CD4-positive, alpha-beta T cell treated with Interleukin-17A for 1 hour (primary cell): ENCODE measurements at regions not wholly inside any gene's neighbourhood (a gene's known extent, or its start where the extent isn't known, plus 50 kb on each side); places are given as distances from the start of the nearest gene placed in this dataset.
"Not testable (repeated sequence)": the region's sequence is repeated elsewhere in the genome, so short reads cannot be mapped to it uniquely, and the experiment has no call there.

Experiments used
- DNase-seq: peaks from one replicate; pipeline ENCODE4 v3.0.0-alpha.2; 2020

GRCh38 chr4:53712408-53713020 lies 121.2 kb upstream of the LNX1 start:
- no peak for DNase-seq

GRCh38 chr4:53711926-53712325 lies 120.6 kb upstream of the LNX1 start:
- DNase-seq = no peak

DNA sequence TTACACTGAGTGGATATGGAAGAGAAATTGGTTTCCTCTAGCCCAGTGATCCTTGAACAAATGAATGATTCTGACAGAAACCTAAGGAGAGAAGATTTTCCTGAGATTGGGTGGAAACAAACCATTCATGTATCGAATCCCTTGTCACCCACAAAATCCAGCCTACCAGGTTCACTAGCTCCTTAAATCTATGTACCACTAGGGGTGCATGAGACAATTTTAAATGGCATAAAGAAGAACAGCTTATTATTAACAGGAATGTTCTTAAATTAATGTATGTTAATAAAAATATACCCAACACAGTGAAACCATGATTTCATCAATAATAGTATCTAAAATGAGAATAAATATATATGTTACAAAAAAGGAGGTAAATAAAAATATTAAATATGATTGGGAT lies 118.4 kb upstream of the LNX1 start:
- no peak for DNase-seq

DNA sequence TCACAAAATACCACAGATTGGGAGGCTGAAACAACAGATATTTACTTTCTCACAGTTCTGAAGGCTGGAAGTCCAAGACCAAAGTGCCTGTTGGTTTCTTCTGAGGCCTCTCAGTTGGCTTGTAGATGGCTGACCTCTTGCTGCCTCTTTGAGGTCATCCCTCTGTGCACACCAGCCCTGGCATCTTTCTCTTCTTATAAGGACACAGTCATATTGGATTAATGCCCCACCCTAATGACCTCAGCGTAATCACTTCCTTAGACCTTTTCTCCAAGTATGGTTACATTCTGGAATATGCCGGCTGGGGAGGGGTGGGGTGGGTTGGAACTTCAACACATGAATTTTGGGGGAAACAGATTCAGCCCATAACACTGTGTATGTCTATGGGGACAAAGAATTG lies 116.2 kb upstream of the LNX1 start:
- DNase-seq = no peak

- no peak for DNase-seq
These were observed 115.2 kb upstream of the LNX1 start for GRCh38 chr4:53706422-53707032.

DNA sequence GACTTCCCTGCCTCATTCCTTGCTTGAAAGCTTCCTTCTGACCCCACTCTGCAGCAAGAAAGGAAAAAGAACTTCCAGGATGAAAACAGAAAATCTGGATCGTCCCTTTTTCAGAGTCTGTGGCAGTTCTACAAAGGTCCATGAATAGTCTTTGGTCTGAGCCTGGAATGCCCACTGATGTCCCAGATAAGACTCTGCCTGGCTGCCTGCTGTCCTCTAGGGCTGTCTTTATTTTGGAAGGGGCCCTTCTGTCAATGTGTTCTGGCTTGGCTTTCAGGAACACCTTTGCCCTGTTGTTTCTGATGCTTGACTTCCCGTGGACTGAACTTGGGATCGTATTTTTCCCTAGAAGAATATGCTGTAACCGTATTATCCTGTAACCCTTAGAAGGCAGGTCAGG lies 114.7 kb upstream of the LNX1 start:
- DNase-seq = no peak

GRCh38 chr4:53705151-53705764 lies 114.0 kb upstream of the LNX1 start:
- DNase-seq = no peak

DNA sequence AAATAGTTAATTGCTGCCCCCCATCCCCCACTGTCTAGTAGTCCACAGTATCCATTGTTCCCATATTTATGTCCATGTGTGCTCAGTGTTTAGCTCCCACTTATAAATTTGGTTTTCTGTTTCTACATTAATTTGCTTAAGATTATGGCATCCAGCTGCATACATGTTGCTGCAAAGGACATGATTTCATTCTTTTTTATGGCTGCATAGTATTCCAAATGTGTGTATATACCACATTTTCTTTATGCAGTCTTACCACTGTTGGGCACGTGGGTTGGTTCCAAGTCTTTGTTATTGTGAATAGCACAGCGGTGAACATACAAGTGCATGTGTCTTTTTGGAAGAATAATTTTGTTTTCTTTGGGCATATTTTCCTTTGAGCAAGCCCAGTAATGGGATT lies 113.0 kb upstream of the LNX1 start:
- DNase-seq = no peak

GRCh38 chr4:53703267-53703655 lies 112.0 kb upstream of the LNX1 start:
- DNase-seq = no peak

DNA sequence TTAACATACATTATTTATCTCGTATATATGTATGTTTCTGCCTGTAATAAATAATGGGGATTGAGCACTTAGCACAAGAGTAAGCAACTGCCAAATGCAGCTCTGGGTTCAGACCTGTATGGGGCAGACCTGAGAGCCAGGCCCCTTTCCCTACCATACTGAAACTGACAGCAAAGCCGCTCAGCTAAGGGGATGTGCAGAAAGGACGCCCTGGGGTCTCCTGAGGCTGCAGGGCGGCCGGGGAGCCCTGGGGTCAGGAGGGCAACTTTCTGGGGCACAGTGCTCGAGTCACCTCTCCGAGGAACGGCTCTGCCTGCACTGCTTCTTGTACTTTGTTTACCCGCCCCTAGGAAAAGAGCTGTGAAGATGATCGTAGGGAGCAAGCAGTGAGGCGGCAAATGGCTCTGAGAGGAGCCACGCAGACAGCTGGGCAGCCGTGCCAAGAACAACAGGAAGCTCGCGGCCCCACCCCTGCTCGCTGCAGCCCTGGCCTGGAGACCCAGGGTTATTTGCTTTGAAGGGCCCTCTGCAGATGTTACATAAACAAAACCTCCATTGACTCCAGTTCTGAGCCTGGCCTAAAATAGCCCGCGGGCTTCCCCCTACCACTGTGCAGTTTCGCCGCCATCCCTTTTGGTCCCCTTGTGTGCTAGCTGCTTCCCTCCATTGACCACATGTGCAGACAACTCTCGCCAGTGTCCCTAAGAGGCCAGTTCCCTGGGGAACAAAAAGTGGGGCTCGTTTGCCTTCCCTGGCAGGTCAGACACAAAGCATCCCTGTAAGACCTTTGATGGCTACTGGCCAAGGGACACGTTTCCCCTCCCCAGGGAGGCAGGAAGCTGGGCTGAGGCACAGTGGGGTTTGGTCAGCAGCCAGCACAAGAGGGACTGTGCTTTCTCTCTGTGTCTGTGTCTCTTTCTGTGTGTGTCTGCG lies 111.3 kb upstream of the LNX1 start:
- no peak for DNase-seq

- DNase-seq = not testable (repeated sequence)
These were observed 110.0 kb upstream of the LNX1 start for GRCh38 chr4:53701260-53701659.

DNA sequence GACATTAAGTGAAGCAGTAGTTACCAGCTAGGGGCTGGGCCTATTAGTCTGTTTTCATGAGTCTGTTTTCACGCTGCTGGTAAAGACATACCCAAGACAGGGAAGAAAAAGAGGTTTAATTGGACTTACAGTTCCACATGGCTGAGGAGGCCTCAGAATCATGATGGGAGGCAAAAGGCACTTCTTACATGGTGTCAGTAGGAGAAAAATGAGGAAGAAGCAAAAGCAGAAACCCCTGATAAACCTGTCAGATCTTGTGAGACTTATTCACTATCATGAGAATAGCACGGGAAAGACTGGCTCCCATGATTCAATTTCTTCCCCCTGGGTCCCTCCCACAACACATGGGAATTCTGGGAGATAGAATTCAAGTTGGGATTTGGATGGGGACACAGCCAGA lies 108.0 kb upstream of the LNX1 start:
- DNase-seq = not testable (repeated sequence)

- no peak for DNase-seq
These were observed 105.9 kb upstream of the LNX1 start for GRCh38 chr4:53697016-53697685.

DNA sequence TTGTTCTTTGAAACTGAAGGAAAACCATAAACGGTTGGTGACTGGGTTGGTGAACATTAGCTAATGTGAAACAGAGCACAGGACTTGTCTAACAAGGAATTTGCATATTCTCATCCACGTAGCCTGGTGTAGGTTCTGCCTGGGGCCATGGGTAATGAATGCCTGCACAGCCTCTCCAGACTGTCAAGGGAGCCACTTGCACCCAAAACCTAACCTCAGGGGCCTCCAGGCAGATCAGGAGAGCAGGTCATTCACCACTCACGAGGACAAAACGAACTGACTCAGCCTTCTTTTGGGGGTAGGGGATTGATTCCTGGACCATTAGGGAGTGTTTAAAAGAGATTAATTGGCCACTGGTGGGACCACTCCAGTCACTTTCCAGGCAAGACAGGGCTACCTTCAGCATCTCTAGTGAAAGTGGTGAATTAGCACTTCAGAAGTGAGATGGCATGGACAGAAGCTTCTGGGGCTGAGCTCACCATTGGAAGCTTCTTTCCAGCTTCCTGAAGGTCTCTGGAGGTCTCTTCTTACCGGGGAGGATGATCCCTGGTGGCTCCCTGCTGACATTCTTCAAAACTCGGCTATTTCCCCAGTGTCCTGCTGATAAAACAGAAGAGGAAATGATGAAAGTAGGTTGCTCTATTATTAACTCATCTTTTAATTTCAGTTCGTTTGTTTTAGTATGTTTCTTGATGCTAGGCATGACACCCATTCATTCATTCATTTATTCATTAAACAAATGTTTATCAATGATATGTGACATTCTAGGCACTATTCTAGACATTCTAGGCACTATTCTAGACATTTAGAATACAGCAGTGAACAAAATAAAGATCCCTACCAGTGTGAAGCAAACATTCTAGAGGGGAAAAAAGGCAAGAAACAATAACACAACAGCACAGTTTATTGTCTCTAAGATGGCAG lies 104.5 kb upstream of the LNX1 start:
- no peak for DNase-seq

DNA sequence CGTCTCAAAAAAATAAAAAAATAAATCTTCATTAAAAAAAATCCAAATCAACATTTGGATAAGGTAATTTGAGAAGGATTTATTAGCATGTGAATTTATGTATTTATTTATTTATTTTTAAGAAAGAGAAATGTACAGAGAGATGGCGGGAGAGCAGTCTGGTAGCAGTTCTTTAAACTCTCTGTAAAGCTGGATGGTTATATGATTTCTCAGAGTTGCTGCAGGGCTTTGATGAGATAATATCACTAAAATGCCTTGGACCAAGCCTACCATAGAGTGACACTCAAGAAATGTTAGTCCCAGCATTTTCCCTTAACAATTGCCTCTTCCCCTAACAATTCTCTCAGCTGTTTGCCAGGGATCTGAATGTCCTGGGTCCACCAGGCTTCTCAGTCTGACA lies 103.4 kb upstream of the LNX1 start:
- no peak for DNase-seq

- no peak for DNase-seq
These were observed 102.6 kb upstream of the LNX1 start for GRCh38 chr4:53693909-53694308.

- DNase-seq = no peak
These were observed 102.1 kb upstream of the LNX1 start for GRCh38 chr4:53693408-53693807.

DNA sequence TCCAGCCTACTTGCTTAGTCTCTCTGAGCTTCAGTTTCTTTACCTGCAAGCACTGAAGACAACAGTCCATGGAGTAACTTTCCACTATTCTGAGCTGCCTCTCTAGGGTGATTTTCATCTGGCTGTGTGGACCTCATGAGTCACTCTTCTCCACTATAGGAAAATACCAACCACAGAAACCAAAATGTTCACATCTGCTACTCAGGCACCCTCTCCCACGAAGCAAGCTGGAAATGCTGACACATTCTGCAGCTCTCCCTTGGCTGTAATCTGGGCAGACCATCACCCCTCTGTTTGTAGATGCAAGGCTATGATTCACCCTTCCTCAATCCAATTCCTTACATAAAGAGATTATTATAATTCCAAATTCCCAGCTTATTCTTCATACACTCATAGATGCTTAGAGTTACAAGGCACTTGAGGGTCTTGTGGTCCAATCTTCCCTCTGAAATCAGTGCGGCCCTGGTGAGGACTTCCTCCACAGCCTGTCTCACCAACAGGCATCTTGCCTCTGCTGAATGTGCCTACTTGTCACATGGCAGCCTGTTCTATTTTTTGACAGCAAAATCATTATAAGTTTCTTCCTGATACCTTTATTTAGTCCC lies 97.0 kb upstream of the LNX1 start:
- no peak for DNase-seq

GRCh38 chr4:53686521-53686920 lies 95.2 kb upstream of the LNX1 start:
- no peak for DNase-seq

GRCh38 chr4:53684136-53685130 lies 93.1 kb upstream of the LNX1 start:
- DNase-seq = no peak
